GM23338 (cell line): ENCODE measurements at regions not wholly inside any gene's neighbourhood (a gene's known extent, or its start where the extent isn't known, plus 50 kb on each side); places are given as distances from the start of the nearest gene placed in this dataset.

ENCODE experiments used
- ATAC-seq: fragments of 200-7000 bp; cut with Tn5 transposase; 3 replicates; pipeline ENCODE4 v1.9.1; 2020
- DNase-seq: peaks from one replicate; pipeline ENCODE4 v3.0.0-alpha.2; 2015; ENCODE audit warnings: low spot score
- H2AFZ ChIP-seq: fragments of 200-600 bp; sonication (generic); 2 replicates; pipeline ENCODE4 v1.8.0; 2016; ENCODE audit warnings: antibody characterized with exemption, mild to moderate bottlenecking, moderate library complexity
- H3F3A ChIP-seq: fragments of 200-600 bp; sonication (generic); replicated peaks from 2 replicates; pipeline ENCODE4 v1.8.0; 2017; ENCODE audit warnings: antibody characterized with exemption, mixed run types, low read depth
- H3K27ac ChIP-seq: fragments of 200-600 bp; sonication (generic); 2 replicates; pipeline ENCODE4 v1.6.1; 2016; ENCODE audit warnings: low read depth
- H3K27me3 ChIP-seq: fragments of 200-600 bp; sonication (generic); 2 replicates; pipeline ENCODE4 v1.8.0; 2016; ENCODE audit warnings: mild to moderate bottlenecking, mixed run types, moderate library complexity; ENCODE audit not compliant: insufficient read depth
- H3K36me3 ChIP-seq: fragments of 200-600 bp; sonication (generic); 2 replicates; pipeline ENCODE4 v1.8.0; 2016; ENCODE audit warnings: mild to moderate bottlenecking; ENCODE audit not compliant: insufficient read depth
- H3K4me1 ChIP-seq: fragments of 200-600 bp; sonication (generic); 2 replicates; pipeline ENCODE4 v1.8.0; 2016; ENCODE audit warnings: mild to moderate bottlenecking, moderate library complexity; ENCODE audit not compliant: insufficient read depth
- H3K4me2 ChIP-seq: fragments of 200-600 bp; sonication (generic); 2 replicates; pipeline ENCODE4 v1.7.1; 2017; ENCODE audit warnings: mixed run types
- H3K4me3 ChIP-seq: fragments of 200-600 bp; sonication (generic); 2 replicates; pipeline ENCODE4 v1.6.1; 2016; ENCODE audit warnings: mixed run types
- H3K79me2 ChIP-seq: fragments of 200-600 bp; sonication (generic); replicated peaks from 2 replicates; pipeline ENCODE4 v1.8.0; 2017; ENCODE audit warnings: mild to moderate bottlenecking; ENCODE audit not compliant: insufficient read depth
- H3K9me2 ChIP-seq: fragments of 200-600 bp; sonication (generic); 2 replicates; pipeline ENCODE4 v1.8.0; 2017; ENCODE audit not compliant: insufficient read depth
- H4K20me1 ChIP-seq: fragments of 200-600 bp; sonication (generic); replicated peaks from 2 replicates; pipeline ENCODE4 v1.8.0; 2017; ENCODE audit warnings: mild to moderate bottlenecking; ENCODE audit not compliant: insufficient read depth
- H3K27ac Mint-ChIP-seq: 2 replicates; pipeline ENCODE4 v1.8.0; 2020; ENCODE audit warnings: inconsistent platforms, mild to moderate bottlenecking, moderate library complexity, mixed read lengths
- H3K27me3 Mint-ChIP-seq: 3 replicates; pipeline ENCODE4 v1.8.0; 2022; ENCODE audit warnings: low read depth, mild to moderate bottlenecking, moderate library complexity, mixed read lengths, inconsistent platforms; ENCODE audit not compliant: insufficient read depth, poor library complexity
- H3K36me3 Mint-ChIP-seq: 3 replicates; pipeline ENCODE4 v1.8.0; 2021; ENCODE audit warnings: low read depth, mild to moderate bottlenecking, inconsistent platforms, moderate library complexity, mixed read lengths
- H3K4me1 Mint-ChIP-seq: 3 replicates; pipeline ENCODE4 v1.8.0; 2020; ENCODE audit warnings: mild to moderate bottlenecking, inconsistent platforms, mixed read lengths
- H3K4me3 Mint-ChIP-seq: 3 replicates; pipeline ENCODE4 v1.8.0; 2021; ENCODE audit warnings: moderate library complexity, mild to moderate bottlenecking, inconsistent platforms, mixed read lengths
- H3K9me3 Mint-ChIP-seq: 3 replicates; pipeline ENCODE4 v1.8.0; 2020; ENCODE audit warnings: moderate library complexity, mild to moderate bottlenecking, inconsistent platforms, mixed read lengths
- CREB1 ChIP-seq: fragments of 250-450 bp; sonication (Bioruptor Pico); IDR thresholded peaks from 2 replicates; pipeline ENCODE4 v1.5.0; 2020; ENCODE audit warnings: low read depth, mild to moderate bottlenecking, moderate library complexity
- ETS1 ChIP-seq: IDR thresholded peaks from 2 replicates; pipeline ENCODE4 v1.6.1; 2016; ENCODE audit warnings: antibody characterized with exemption
- EZH2 ChIP-seq: fragments of 200-600 bp; sonication (generic); IDR thresholded peaks from one replicate; pipeline ENCODE4 v1.8.0; 2017; ENCODE audit warnings: antibody characterized with exemption, mild to moderate bottlenecking, low read depth; ENCODE audit not compliant: unreplicated experiment
- EZH2phosphoT487 ChIP-seq: fragments of 200-600 bp; sonication (generic); IDR thresholded peaks from one replicate; pipeline ENCODE4 v1.8.1; 2018; ENCODE audit warnings: antibody characterized with exemption; ENCODE audit not compliant: unreplicated experiment
- JUNB ChIP-seq: IDR thresholded peaks from one replicate; pipeline ENCODE4 v1.6.1; 2016; ENCODE audit warnings: antibody characterized with exemption; ENCODE audit not compliant: unreplicated experiment
- NANOG ChIP-seq: IDR thresholded peaks from 2 replicates; pipeline ENCODE4 v1.6.1; 2016; ENCODE audit warnings: antibody characterized with exemption, borderline replicate concordance
- POLR2AphosphoS5 ChIP-seq: IDR thresholded peaks from 2 replicates; pipeline ENCODE4 v1.6.1; 2016; ENCODE audit warnings: antibody characterized with exemption, low read depth
- ZNF114 ChIP-seq: fragments of 250-450 bp; sonication (Bioruptor Pico); IDR thresholded peaks from 2 replicates; pipeline ENCODE4 v1.5.0; 2020; ENCODE audit warnings: mild to moderate bottlenecking, moderate library complexity
- ZNF331 ChIP-seq: fragments of 250-450 bp; sonication (Bioruptor Pico); IDR thresholded peaks from 2 replicates; pipeline ENCODE4 v1.5.0; 2020; ENCODE audit warnings: low read depth, mild to moderate bottlenecking, moderate library complexity
- TF ChIP-seq, protein P1 (sequence below): IDR thresholded peaks from one replicate; pipeline ENCODE4 v1.6.1; 2018; ENCODE audit warnings: antibody characterized with exemption; ENCODE audit not compliant: unreplicated experiment
- TF ChIP-seq, protein P2 (sequence below), 2 experiments: fragments of 200-600 bp in 1 of 2; sonication (generic) in 1 of 2; conservative IDR thresholded peaks; 2 replicates each; pipeline versions ENCODE4 v1.5.1 to v1.6.1; 2016 to 2017; ENCODE audit warnings: antibody characterized with exemption in 2 of 2, low read depth in 2 of 2, mild to moderate bottlenecking in 2 of 2, moderate library complexity in 1 of 2

DNA sequence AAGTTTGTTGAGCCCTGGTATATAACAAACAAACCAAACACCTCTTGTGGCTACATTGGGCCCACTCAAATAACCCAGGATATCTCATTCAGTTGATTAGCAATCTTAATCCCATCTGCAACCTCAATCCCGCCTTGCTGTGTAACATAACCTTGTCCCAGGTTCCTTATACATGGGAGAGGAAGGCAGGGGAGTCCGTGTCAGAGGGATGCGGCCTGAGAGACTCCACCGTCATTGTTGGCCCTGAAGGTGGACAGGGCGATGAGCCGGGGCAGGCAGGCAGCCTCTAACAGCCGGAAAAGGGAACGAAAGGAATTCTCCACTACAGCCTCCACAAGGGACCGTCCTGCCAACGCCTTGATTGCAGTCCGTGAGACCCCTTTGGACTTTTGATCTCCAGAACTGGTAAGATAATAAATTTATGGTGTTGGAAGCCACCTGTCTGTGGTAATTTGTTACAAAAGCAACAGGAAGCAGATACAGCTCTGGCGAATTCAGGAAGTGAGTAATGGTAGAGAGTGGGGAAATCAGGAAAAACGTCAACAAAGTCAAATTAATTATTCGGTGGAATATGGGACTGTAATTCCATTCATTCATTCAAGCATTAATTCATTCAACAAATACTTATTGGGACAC, 124.5 kb upstream of the SALL4 start:
- Mint-ChIP-seq H3K4me1 (0 out of 3 replicates have a peak, but pooled peaks cover 4% of the 10 kb centered on the region), H3K27me3 (peaks cover 2% of the 10 kb centered on the region), H3K36me3 (no peaks in the 10 kb centered on the region), H3K4me3 (no peak overlapping the region), H3K27ac (no peak overlapping the region), H3K9me3 (no peaks in the 10 kb centered on the region)
- Histone ChIP-seq H3F3A (no peaks in the 10 kb centered on the region), H2AFZ (no peak overlapping the region), H3K4me3 (no peak overlapping the region), H3K27me3 (no peaks in the 10 kb centered on the region), H3K9me2 (no peaks in the 10 kb centered on the region), H3K27ac (no peak overlapping the region), H3K4me2 (no peak overlapping the region), H3K79me2 (no peaks in the 10 kb centered on the region), H3K36me3 (no peaks in the 10 kb centered on the region), H4K20me1 (no peaks in the 10 kb centered on the region), H3K4me1 (no peaks in the 10 kb centered on the region)
- no peak for TF ChIP-seq ZNF331 (CRISPR knock-in tag)
- TF ChIP-seq ZNF114 (CRISPR knock-in tag) = no peak
- TF ChIP-seq, protein P1, sequence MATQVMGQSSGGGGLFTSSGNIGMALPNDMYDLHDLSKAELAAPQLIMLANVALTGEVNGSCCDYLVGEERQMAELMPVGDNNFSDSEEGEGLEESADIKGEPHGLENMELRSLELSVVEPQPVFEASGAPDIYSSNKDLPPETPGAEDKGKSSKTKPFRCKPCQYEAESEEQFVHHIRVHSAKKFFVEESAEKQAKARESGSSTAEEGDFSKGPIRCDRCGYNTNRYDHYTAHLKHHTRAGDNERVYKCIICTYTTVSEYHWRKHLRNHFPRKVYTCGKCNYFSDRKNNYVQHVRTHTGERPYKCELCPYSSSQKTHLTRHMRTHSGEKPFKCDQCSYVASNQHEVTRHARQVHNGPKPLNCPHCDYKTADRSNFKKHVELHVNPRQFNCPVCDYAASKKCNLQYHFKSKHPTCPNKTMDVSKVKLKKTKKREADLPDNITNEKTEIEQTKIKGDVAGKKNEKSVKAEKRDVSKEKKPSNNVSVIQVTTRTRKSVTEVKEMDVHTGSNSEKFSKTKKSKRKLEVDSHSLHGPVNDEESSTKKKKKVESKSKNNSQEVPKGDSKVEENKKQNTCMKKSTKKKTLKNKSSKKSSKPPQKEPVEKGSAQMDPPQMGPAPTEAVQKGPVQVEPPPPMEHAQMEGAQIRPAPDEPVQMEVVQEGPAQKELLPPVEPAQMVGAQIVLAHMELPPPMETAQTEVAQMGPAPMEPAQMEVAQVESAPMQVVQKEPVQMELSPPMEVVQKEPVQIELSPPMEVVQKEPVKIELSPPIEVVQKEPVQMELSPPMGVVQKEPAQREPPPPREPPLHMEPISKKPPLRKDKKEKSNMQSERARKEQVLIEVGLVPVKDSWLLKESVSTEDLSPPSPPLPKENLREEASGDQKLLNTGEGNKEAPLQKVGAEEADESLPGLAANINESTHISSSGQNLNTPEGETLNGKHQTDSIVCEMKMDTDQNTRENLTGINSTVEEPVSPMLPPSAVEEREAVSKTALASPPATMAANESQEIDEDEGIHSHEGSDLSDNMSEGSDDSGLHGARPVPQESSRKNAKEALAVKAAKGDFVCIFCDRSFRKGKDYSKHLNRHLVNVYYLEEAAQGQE = no peak
- TF ChIP-seq POLR2AphosphoS5 = no peak
- no peak for TF ChIP-seq ETS1
- TF ChIP-seq, protein P2, sequence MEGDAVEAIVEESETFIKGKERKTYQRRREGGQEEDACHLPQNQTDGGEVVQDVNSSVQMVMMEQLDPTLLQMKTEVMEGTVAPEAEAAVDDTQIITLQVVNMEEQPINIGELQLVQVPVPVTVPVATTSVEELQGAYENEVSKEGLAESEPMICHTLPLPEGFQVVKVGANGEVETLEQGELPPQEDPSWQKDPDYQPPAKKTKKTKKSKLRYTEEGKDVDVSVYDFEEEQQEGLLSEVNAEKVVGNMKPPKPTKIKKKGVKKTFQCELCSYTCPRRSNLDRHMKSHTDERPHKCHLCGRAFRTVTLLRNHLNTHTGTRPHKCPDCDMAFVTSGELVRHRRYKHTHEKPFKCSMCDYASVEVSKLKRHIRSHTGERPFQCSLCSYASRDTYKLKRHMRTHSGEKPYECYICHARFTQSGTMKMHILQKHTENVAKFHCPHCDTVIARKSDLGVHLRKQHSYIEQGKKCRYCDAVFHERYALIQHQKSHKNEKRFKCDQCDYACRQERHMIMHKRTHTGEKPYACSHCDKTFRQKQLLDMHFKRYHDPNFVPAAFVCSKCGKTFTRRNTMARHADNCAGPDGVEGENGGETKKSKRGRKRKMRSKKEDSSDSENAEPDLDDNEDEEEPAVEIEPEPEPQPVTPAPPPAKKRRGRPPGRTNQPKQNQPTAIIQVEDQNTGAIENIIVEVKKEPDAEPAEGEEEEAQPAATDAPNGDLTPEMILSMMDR (conservative IDR thresholded peaks at IDR 0.05; ENCODE audit: low read depth in 2 of 2) = no peak
- TF ChIP-seq NANOG = no peak
- no peak for TF ChIP-seq CREB1
- no peak for TF ChIP-seq JUNB
- DNase-seq (no peak), ATAC-seq (no peak)

- no peaks in the 10 kb centered on the region for H3K36me3 ChIP-seq
- no peaks in the 10 kb centered on the region for H3K9me2 ChIP-seq
- no peaks in the 10 kb centered on the region; the same call in 1 of the 2 replicates for H3K4me1 ChIP-seq
- Mint-ChIP-seq H3K9me3 (no peaks in the 10 kb centered on the region), H3K4me1 (0 out of 3 replicates have a peak, but pooled peaks cover 4% of the 10 kb centered on the region), H3K27me3 (peaks cover 2% of the 10 kb centered on the region), H3K4me3 (no peak overlapping the region), H3K27ac (no peak overlapping the region), H3K36me3 (no peaks in the 10 kb centered on the region)
- DNase-seq = no peak
- H3K27me3 ChIP-seq = no peaks in the 10 kb centered on the region
- H3F3A ChIP-seq = no peaks in the 10 kb centered on the region; the same call in 1 of the 2 replicates
- H3K4me2 ChIP-seq = no peak overlapping the region
- no peaks in the 10 kb centered on the region for H3K79me2 ChIP-seq
- no peaks in the 10 kb centered on the region for H4K20me1 ChIP-seq
- H3K4me3 ChIP-seq = no peak overlapping the region
- no peak overlapping the region for H3K27ac ChIP-seq
- H2AFZ ChIP-seq = no peak overlapping the region
- no peak for ATAC-seq
- TF ChIP-seq CREB1 (no peak), POLR2AphosphoS5 (no peak), JUNB (no peak), EZH2 (no peak), EZH2phosphoT487 (no peak)
- TF ChIP-seq, protein P1 = no peak
Observed at GRCh38 chr20:51924509-51924908, 122.2 kb upstream of the SALL4 start.
